ENCODE measurements at regions not wholly inside any gene's neighbourhood (a gene's known extent, or its start where the extent isn't known, plus 50 kb on each side); places are given as distances from the start of the nearest gene placed in this dataset.
"Not testable (repeated sequence)": the region's sequence is repeated elsewhere in the genome, so short reads cannot be mapped to it uniquely, and the experiment has no call there.

GRCh38 chr9:26789959-26790358 is 102.6 kb downstream of the CAAP1 start:
- in situ Hi-C loops (cut with HindIII; ENCODE audit: low pct_unique_long_range_greater_than_20kb, low sequenced_read_pairs) = no loop called here
- no peak for TF ChIP-seq JUND (IDR thresholded peaks at IDR 0.05; ENCODE audit: low read depth)
- no peak for DNase-seq (ENCODE audit: low read depth in 1 of 2, low spot score in 1 of 2)

GRCh38 chr9:26786564-26786963 is 106.0 kb downstream of the CAAP1 start:
- in situ Hi-C loops (cut with HindIII; ENCODE audit: low pct_unique_long_range_greater_than_20kb, low sequenced_read_pairs) = no loop called here
- TF ChIP-seq JUND (IDR thresholded peaks at IDR 0.05; ENCODE audit: low read depth) = no peak
- no peak for DNase-seq (ENCODE audit: low read depth in 1 of 2, low spot score in 1 of 2)

GRCh38 chr9:26782899-26783298 is 109.7 kb downstream of the CAAP1 start:
- in situ Hi-C loops (cut with HindIII; ENCODE audit: low pct_unique_long_range_greater_than_20kb, low sequenced_read_pairs) = no loop called here
- no peak for TF ChIP-seq JUND (IDR thresholded peaks at IDR 0.05; ENCODE audit: low read depth)
- DNase-seq (ENCODE audit: low read depth in 1 of 2, low spot score in 1 of 2) = peak in 1 of 2 experiments; percentile 18

- TF ChIP-seq JUND (IDR thresholded peaks at IDR 0.05; ENCODE audit: low read depth) = no peak
- in situ Hi-C loops (cut with HindIII; ENCODE audit: low pct_unique_long_range_greater_than_20kb, low sequenced_read_pairs) = no loop called here
- DNase-seq (ENCODE audit: low read depth in 1 of 2, low spot score in 1 of 2) = peak in 1 of 2 experiments; percentile 25
Measured at GRCh38 chr9:26781906-26782305, 110.7 kb downstream of the CAAP1 start.

GRCh38 chr9:26780307-26780706 is 112.3 kb downstream of the CAAP1 start:
- in situ Hi-C loops (cut with HindIII; ENCODE audit: low pct_unique_long_range_greater_than_20kb, low sequenced_read_pairs); DNase-seq (ENCODE audit: low read depth in 1 of 2, low spot score in 1 of 2): not testable (repeated sequence)

GRCh38 chr9:26779062-26779461 is 113.5 kb downstream of the CAAP1 start:
- in situ Hi-C loops (cut with HindIII; ENCODE audit: low pct_unique_long_range_greater_than_20kb, low sequenced_read_pairs) = no loop called here
- TF ChIP-seq JUND (IDR thresholded peaks at IDR 0.05; ENCODE audit: low read depth) = no peak
- no peak for DNase-seq (ENCODE audit: low read depth in 1 of 2, low spot score in 1 of 2)

GRCh38 chr9:26775391-26775790 is 117.2 kb downstream of the CAAP1 start:
- in situ Hi-C loops (cut with HindIII; ENCODE audit: low pct_unique_long_range_greater_than_20kb, low sequenced_read_pairs) = no loop called here
- no peak for DNase-seq (ENCODE audit: low read depth in 1 of 2, low spot score in 1 of 2)
- TF ChIP-seq JUND (IDR thresholded peaks at IDR 0.05; ENCODE audit: low read depth) = no peak

- in situ Hi-C loops (cut with HindIII; ENCODE audit: low pct_unique_long_range_greater_than_20kb, low sequenced_read_pairs) = no loop called here
- no peak for TF ChIP-seq JUND (IDR thresholded peaks at IDR 0.05; ENCODE audit: low read depth)
- no peak for DNase-seq (ENCODE audit: low read depth in 1 of 2, low spot score in 1 of 2)
Measured at GRCh38 chr9:26773056-26773455, 119.5 kb downstream of the CAAP1 start.

- DNase-seq (ENCODE audit: low read depth in 1 of 2, low spot score in 1 of 2) = peak in 1 of 2 experiments; percentile 38
- in situ Hi-C loops (cut with HindIII; ENCODE audit: low pct_unique_long_range_greater_than_20kb, low sequenced_read_pairs) = no loop called here
- TF ChIP-seq JUND (IDR thresholded peaks at IDR 0.05; ENCODE audit: low read depth) = no peak
Measured at GRCh38 chr9:26770821-26771220, 121.8 kb downstream of the CAAP1 start.

GRCh38 chr9:26768145-26768544 is 124.5 kb downstream of the CAAP1 start:
- no peak for DNase-seq (ENCODE audit: low read depth in 1 of 2, low spot score in 1 of 2)
- in situ Hi-C loops (cut with HindIII; ENCODE audit: low pct_unique_long_range_greater_than_20kb, low sequenced_read_pairs) = no loop called here
- TF ChIP-seq JUND (IDR thresholded peaks at IDR 0.05; ENCODE audit: low read depth) = no peak

- no peak for DNase-seq (ENCODE audit: low read depth in 1 of 2, low spot score in 1 of 2)
- no peak for TF ChIP-seq JUND (IDR thresholded peaks at IDR 0.05; ENCODE audit: low read depth)
- in situ Hi-C loops (cut with HindIII; ENCODE audit: low pct_unique_long_range_greater_than_20kb, low sequenced_read_pairs) = no loop called here
Measured at GRCh38 chr9:26760675-26761074, 131.9 kb downstream of the CAAP1 start.

GRCh38 chr9:26758655-26759054 is 133.9 kb downstream of the CAAP1 start:
- DNase-seq (ENCODE audit: low read depth in 1 of 2, low spot score in 1 of 2) = no peak
- no peak for TF ChIP-seq JUND (IDR thresholded peaks at IDR 0.05; ENCODE audit: low read depth)
- in situ Hi-C loops (cut with HindIII; ENCODE audit: low pct_unique_long_range_greater_than_20kb, low sequenced_read_pairs) = no loop called here

GRCh38 chr9:26756881-26757280 is 135.7 kb downstream of the CAAP1 start:
- no peak for TF ChIP-seq JUND (IDR thresholded peaks at IDR 0.05; ENCODE audit: low read depth)
- in situ Hi-C loops (cut with HindIII; ENCODE audit: low pct_unique_long_range_greater_than_20kb, low sequenced_read_pairs) = no loop called here
- DNase-seq (ENCODE audit: low read depth in 1 of 2, low spot score in 1 of 2) = no peak

- no peak for DNase-seq (ENCODE audit: low read depth in 1 of 2, low spot score in 1 of 2)
- in situ Hi-C loops (cut with HindIII; ENCODE audit: low pct_unique_long_range_greater_than_20kb, low sequenced_read_pairs) = no loop called here
- TF ChIP-seq JUND (IDR thresholded peaks at IDR 0.05; ENCODE audit: low read depth) = no peak
Measured at GRCh38 chr9:26755476-26755875, 137.1 kb downstream of the CAAP1 start.
